ENCODE measurements at regions not wholly inside any gene's neighbourhood (a gene's known extent, or its start where the extent isn't known, plus 50 kb on each side); places are given as distances from the start of the nearest gene placed in this dataset.

- TF ChIP-seq CTCF (IDR thresholded peaks at IDR 0.05): no peak
- no peak for TF ChIP-seq REST (IDR thresholded peaks at IDR 0.05)
- no peak for TF ChIP-seq CBX8 (IDR thresholded peaks at IDR 0.05)
These were observed 816.7 kb upstream of the KIF2B start for GRCh38 chr17:53006006-53006405.

Data from A549 (cell line).